GM19239 (cell line): ENCODE measurements at regions not wholly inside any gene's neighbourhood (a gene's known extent, or its start where the extent isn't known, plus 50 kb on each side); places are given as distances from the start of the nearest gene placed in this dataset.
"Not testable (repeated sequence)": the region's sequence is repeated elsewhere in the genome, so short reads cannot be mapped to it uniquely, and the experiment has no call there.

ENCODE experiments used
- DNase-seq: peaks from one replicate; pipeline ENCODE4 v3.0.0; 2011; ENCODE audit warnings: low spot score; ENCODE audit not compliant: insufficient read length
- FAIRE-seq: peaks from 2 replicates; lab custom pipeline; 2011; peaks lifted over from hg19 to GRCh38; lab: Jason Lieb, UNC

DNA sequence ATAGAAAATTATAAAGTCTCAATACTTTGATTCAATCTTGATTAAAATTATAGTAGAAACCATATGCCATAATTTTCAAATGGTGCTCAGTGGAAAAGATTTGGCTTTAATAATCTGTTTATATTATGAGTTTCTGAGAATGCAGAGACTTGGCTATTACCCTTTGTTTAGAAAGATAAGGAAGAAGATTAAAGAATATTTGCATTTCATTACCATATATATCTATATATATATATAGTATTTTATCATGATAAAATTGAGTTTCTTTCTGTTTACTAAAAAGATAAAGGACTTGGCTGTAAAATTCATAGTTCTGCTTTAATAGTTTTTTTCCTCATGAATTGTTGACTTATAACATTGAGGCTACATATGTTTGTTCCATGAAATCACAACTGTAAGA is 679.3 kb upstream of the MAP3K7 start:
- FAIRE-seq (no peak), DNase-seq (no peak)

DNA sequence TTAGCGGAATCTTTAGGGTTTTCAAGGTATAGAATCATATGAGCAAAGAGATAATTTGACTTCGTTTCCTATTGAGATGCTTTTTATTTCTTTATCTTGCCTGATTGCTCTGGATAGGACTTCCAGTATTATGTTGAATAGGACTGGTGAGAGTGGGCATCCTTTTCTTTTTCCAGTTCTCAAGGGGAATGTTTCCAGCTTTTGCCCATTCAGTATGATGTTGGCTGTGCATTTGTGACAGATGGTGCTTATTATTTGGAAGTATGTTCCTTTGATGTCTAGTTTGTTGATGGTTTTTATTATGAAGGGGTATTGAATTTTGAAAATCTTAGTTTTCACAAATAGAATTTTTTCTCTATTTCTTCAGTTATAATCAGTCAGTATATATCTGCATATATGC is 656.6 kb upstream of the MAP3K7 start:
- DNase-seq (no peak), FAIRE-seq (no peak)

DNA sequence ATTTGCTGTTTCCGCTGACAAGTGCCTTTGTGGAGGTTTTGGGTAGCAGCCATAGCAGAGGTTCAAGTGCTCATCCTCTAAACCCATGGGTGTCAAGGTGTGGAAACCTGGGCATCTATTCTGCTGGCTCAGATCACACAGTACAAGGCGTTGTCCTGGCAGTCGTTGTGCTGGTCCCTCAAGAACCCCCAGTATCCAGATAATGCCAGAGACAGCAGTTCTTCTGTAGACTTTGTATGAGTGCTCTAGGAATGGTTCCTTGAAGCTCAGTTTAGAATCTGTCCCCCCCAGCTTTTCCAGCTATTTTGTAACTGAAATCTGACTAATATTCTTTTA is 655.7 kb upstream of the MAP3K7 start:
- no peak for DNase-seq
- FAIRE-seq, result no peak

DNA sequence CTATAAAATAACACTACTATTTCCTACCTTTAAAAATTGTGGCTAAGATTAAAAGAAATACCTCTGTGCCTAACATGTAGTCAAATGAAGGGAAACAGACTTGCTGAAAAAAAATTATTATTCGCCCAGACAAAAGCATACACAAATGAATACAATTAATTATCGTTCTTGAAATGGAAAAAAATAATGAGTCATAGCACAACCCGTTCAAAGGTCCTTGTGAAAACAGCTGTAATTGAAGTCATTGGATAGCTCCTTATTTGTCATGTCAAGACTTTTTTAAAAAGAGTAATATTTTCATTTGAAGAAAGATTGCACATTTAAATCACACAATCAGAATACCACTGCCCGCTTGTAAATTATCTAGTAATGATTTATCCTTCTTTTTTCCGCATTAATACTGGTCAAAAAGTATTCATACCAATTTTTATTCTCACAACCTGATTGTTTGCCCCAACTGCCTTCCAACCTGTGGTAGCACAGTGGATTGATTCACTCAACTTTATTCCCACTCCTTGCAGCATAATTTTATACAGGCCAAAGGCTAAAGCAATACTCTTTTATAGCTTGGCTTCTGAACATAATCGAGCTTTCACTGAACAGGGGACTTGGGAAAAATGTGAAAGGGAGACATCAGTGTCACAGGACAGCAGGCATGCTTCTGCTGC is 655.2 kb upstream of the MAP3K7 start:
- no peak for FAIRE-seq
- DNase-seq, result no peak

DNA sequence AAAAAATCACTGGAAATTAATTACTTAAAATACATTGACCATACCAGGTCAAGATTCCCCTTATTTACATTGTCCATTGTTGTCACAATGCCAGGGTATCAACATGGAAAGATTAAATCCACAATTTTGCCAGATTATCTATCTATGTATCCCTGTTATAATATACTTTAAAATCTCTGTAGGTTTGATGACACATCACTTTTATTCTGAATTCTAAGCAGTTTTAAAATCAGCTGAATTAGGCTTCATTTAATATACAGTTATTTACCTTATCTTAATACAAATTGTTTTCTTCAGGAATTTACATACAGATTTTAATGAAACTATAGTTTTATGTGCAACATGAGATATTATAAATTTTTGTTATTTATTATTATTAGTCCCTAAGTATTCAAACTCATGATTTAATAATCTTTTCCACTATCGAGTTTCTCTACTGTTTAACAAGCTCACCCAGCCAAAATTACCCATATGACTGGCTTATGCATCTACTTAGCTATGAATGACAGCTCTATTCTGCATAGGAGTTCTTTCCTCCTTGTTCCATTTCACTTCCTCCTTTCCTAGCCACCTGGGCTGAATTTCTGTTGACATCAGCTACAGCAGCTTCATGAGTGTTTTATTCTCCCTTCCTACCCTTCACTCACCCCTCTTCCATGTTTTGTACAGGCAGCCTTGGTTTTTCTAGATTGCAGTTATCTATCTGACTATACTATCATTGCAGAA is 654.2 kb upstream of the MAP3K7 start:
- FAIRE-seq (no peak), DNase-seq (no peak)

DNA sequence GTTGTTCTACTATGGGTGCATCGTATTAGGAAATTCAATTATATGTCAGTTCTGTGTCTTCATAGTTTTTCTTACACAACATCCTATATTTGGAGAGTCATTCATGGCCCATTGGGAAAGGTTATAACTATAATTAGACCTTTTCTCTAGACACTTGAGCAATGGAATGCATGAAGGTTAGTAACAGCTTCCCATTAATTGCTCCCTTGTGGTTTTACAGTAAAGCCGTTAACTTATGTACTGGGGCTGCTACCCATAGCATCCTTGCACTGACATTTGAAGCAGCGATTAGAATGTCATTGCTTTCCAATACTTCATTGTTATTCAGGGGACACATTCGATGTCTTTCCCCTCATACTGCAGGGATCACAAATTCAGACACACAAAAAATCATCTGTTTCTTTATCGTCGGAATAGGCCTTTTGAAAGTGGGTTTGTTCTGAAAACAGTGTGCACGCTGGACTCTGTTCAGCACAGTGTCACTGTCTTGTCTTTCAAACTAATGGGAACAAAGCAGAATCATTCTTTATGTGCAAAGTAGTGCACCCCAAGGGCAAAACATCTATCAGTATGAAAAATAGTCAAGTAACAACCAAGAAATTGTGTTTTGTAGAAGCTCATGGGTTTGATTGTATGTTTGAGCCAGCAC is 634.3 kb upstream of the MAP3K7 start:
- no peak for DNase-seq

DNA sequence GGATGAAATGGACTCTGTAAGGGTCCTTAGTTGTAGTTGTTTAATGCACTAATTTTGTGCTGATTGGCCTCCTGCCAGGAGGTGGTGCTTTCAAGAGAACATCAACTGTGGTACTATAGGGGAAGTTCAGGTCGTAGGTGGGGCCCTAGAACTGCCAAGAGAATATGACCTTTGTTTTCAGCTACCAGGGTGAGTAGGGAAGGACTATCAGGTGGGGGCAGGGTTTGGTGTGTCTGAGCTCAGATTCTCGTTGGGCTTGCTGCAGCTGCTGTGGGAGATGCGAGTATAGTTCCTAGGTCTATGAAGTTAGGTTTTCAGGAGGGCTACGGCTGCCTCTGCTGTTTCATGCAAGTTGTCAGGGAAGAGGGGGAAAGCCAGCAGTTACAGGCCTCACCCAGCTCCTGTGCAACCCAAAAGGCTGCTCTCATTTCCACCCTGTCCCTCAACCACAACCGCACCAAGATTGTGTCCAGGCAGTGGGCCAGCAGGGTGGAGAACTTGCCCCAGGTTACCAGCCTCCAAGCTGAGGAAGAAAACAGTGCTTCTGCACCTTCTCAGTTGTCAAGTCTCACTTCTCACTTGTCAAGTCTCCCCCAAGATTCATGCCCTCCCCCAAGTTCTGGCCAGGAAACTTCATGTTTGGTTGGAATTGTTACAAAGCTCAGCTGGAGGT is 626.5 kb upstream of the MAP3K7 start:
- no peak for FAIRE-seq
- no peak for DNase-seq

More for the DNA sequence above, 634.3 kb upstream of the MAP3K7 start:
- no peak for FAIRE-seq

DNA sequence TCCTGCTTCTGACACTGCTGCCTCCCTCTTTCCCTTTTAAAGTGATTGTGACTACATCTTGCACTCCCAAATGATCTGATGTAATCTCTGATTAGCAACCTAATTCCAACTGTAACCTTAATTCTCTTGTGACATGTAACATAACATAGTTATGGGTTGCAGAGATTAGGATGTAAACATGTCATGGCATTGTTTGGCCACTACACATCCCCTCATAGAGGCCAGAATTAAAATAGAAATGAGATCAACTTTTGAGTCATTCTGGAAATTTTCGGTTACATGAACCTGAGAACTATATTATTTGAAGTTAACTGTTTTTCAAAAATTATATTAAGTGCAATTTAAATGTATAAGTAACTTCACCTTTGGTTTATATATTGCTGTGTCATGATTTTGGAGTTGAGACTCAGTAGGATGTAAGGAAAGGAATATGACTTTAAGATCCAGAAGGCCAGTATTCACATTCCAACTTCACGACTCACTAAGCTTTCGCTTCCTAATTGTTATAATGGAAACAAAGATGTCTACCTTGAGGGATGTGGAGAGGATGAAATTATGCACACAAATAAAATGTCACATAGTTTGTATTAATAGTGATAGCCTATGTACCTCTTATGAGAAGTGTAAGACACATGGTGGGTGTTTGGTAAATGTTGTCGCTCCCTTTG is 611.9 kb upstream of the MAP3K7 start:
- DNase-seq (no peak), FAIRE-seq (no peak)

DNA sequence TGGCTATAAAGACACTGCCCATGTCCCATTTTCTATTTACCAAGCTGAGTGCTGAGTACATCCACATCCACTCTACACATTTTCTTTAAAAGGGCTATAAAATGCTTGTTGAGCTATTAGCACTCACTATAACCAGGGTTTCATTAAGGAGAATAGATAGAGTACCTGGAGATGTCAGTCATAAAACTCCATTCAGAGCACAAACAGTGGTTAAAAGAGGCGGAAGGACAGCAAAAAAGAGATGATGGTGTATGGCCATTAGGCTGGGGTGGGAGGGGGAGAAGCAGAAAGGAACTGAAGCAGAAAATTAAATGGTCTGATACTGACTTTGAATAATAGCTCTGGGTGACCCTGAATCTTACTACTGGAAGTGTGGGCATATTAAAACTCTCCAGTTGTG is 609.9 kb upstream of the MAP3K7 start:
- FAIRE-seq (no peak), DNase-seq (no peak)

DNA sequence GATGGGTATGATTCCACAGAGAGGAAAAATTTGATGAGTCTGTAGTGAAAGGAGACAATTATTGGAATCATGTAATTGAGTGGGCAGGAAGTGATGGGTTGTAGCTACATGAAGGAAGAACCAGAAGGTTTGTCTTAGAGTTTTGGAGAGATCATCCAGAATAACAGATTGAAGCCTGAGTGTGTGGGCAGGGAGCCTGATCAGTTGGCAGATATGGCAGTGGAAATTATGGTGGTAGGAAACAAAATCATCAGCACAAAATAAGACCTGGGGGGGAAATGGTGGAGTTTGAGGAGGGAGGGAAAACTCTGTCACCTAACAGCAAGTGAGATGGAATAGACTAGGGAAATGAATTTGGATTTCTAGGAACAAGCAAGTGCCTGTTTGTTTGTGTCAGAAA is 606.6 kb upstream of the MAP3K7 start:
- FAIRE-seq (no peak), DNase-seq (no peak)

DNA sequence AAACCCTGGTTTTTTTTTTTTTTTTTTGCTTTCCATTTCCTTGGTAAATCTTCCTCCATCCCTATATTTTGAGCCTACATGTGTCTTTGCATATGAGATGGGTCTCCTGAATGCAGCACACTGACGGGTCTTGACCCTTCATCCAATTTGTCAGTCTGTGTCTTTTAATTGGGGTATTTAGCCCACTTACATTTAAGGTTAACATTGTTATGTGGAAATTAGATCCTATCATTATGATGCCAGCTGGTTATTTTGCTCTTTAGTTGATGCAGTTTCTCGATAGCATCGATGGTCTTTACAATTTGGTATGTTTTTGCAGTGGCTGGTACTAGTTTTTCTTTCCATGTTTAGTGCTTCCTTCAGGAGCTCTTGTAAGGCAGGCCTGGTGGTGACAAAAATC is 603.2 kb upstream of the MAP3K7 start:
- not testable (repeated sequence) for DNase-seq, FAIRE-seq

DNA sequence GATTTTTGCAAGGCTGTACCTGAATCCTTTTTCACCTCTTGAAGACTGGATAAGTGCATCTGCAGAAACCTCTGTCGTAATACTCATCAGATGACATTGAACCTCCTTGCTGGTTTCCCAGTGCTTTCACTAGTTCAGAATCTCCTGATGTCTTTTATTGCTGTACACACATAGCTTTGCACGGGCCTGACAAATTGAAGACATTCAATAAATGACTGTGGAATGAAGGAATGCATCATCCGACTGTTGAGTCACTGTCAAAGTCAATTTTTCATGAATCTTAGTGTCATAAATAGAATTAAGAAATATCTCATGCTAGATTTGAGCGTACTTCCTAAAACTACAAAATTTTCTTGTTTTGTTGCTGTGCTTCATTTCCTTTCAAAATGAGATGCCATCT is 598.2 kb upstream of the MAP3K7 start:
- FAIRE-seq (no peak), DNase-seq (no peak)

DNA sequence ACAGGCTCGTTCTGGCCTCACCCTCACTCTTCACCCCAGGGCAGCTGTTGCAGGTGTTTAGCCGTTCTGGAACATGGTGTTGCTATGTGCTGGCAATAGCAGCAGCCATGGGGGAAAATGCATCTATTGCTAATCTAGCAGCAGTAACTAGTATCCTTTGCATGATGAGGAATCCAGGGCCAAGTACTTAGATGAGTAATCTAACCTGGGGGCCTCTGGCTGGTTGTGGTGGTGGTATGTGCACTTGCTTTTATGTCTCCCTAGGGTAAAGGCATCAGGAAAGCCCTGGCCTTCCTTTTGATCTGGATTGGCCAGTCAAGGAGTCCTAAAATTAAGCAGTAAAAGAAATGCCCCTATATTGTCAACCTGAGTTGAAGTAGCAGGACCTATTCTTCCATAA is 594.5 kb upstream of the MAP3K7 start:
- FAIRE-seq, result no peak
- no peak for DNase-seq

DNA sequence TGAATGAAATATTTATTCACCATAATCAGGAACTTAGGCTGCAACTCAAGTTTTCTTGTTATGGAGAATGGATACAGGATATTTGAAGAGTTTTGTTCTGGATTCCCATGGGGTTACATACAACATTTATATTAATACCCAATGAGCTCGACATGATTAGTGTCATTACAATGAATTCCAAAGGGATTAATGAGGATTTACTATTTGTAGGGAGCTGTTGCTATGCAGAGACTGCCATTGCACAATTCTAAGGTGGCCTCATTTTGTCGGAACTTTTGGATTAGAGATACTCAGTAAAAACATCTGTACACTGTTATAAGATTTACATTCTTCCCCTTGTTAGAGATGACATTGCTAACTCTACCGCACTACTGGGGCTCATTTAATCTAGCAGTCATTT is 586.8 kb upstream of the MAP3K7 start:
- DNase-seq (no peak), FAIRE-seq (no peak)

DNA sequence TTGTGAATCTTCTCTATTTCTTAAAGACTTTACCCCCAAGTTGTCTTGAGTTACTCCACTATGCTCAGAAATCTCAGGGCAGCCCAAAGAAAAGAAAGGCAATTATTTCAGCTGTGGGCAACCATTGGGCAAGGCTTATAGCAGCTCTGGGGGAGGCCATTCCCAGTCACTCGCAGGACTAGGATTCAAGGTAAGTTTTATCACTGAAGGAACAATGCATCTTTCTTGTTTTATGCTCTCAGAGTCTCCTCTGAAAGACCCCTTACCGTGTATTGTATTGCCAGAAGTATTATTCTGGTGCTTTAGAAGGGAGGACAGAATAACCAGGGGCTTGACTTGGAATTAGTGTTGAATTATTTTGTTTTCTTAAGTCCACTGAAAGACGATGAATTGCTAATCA is 586.3 kb upstream of the MAP3K7 start:
- FAIRE-seq (no peak), DNase-seq (no peak)

DNA sequence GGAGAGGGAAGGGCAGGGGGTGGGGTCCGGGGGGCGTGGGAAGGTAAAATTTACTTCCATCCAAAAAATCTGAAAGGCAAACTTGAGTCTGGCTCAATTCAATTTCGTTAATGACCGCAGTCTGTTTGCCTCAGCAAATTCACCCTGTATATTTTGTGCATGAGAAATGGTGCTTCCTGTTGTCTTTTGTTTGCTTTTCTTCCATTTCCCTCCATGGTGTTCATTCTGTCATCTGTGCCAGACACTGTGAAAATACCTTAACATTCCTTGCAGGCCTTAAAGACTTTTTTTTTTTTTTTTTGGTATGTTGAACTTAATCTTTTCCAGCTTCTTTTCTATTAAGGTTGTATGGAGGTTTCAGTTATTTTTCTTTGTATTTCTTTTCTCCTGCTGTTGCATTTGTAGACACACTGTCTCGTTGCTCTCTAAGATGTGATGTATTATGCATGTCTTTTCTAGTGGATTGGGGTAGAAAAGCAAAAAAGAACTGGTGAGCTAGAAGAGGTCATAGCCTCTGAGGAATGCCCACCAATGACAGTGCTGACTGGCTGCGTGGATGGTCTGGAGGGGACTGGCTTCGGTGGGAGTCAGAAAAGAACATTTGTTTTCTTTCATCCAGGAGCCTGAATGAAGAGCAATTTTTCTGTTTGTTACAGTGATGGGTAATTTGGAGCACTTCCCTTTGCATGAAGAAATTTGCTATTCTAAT is 585.0 kb upstream of the MAP3K7 start:
- no peak for DNase-seq

DNA sequence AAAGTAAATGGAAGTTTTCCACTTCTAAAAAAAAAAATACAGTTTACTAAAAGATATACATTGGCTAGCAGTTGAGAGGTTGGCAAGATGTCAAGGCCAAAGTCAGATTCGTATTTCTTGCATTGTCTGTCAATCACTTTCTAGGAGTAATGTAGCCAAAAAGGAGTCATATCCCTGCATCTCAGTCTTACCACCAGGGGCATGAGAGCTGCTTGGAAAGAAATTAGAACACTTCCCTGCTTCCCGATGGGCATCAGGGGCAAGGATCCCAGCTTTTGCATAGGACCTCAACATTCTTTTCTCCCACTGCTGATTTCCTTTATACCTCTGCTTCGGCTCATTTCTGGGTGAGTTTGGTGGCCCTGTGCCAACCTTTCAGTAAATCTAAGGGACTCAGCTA is 581.0 kb upstream of the MAP3K7 start:
- FAIRE-seq (no peak), DNase-seq (no peak)

More for the DNA sequence above, 585.0 kb upstream of the MAP3K7 start:
- no peak for FAIRE-seq

DNA sequence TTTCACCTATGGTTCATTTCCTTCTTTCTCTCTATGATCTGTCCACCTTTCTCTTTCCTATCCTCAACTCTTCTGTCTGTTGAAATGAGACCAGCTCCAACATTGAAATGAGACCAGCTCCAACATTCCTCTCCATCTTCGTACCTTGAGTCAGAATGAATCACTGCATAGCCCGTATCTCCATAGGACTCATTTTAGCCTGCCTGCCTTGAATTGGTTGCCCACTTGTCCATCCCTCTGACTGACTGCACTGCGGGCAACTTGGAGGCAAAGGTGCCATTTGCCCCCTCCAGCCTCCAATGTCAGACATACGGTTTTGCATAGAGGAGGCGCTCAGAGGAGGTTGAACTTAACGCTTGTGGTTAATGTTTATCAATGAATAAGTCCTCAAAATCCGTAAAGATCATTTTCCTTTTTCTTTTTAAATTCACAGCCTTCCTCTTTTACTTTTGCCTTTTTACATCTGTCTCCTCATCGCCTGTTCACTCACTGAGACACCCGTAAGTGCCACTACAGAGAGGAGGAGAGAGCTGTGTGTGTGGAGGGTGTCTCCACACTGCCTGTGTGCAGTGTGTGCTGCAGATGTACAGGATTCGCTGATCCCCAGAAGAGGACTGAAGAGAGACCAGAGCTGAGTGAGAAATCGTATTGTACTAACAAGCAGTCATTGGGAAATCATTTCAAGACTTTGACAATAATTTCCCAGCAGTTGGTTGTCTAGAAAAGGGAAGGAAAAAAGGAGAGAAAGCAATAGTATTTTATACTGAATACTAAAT is 579.6 kb upstream of the MAP3K7 start:
- FAIRE-seq (no peak), DNase-seq (no peak)

DNA sequence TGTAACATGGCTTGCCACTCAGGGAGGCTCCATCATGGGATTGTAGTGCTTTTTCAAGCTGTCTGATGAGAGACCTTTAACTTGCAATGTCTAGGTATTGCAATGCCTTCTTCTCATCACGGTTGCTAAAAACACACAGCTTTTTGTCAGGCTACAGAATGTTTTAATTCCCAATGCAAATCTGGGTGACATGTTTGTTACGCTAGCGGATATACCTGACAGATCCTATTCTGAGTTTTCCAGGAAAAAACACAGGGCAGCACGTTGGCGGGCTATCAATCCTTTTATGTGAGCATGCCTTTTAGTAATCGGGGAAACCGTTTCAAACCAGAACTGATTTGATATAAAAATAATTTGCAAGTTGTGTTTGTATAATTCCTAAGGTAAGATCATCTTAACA is 577.2 kb upstream of the MAP3K7 start:
- no peak for DNase-seq
- FAIRE-seq, result no peak
